ENCODE measurements at regions not wholly inside any gene's neighbourhood (a gene's known extent, or its start where the extent isn't known, plus 50 kb on each side); places are given as distances from the start of the nearest gene placed in this dataset.
"Not testable (repeated sequence)": the region's sequence is repeated elsewhere in the genome, so short reads cannot be mapped to it uniquely, and the experiment has no call there.

GRCh38 chr5:39544941-39545340 lies 120.2 kb upstream of the DAB2 start:
- no peak for DNase-seq (ENCODE audit: low spot score)

GRCh38 chr5:39543335-39543734 lies 118.6 kb upstream of the DAB2 start:
- DNase-seq (ENCODE audit: low spot score): peak; percentile 14

- no peak for DNase-seq (ENCODE audit: low spot score)
Measured at GRCh38 chr5:39542511-39543285, 117.9 kb upstream of the DAB2 start.

- no peak for DNase-seq (ENCODE audit: low spot score)
Measured at GRCh38 chr5:39541920-39542319, 117.1 kb upstream of the DAB2 start.

- no peak for DNase-seq (ENCODE audit: low spot score)
Measured at GRCh38 chr5:39539470-39539869, 114.7 kb upstream of the DAB2 start.

GRCh38 chr5:39534690-39535089 lies 109.9 kb upstream of the DAB2 start:
- no peak for DNase-seq (ENCODE audit: low spot score)

- no peak for DNase-seq (ENCODE audit: low spot score)
Measured at GRCh38 chr5:39533749-39534148, 109.0 kb upstream of the DAB2 start.

- DNase-seq (ENCODE audit: low spot score): no peak
Measured at GRCh38 chr5:39532511-39532910, 107.7 kb upstream of the DAB2 start.

GRCh38 chr5:39531306-39531705 lies 106.5 kb upstream of the DAB2 start:
- DNase-seq (ENCODE audit: low spot score): no peak

- peak; percentile 35 for DNase-seq (ENCODE audit: low spot score)
Measured at GRCh38 chr5:39526914-39527477, 102.2 kb upstream of the DAB2 start.

GRCh38 chr5:39525781-39526180 lies 101.0 kb upstream of the DAB2 start:
- not testable (repeated sequence) for DNase-seq (ENCODE audit: low spot score)

- no peak for DNase-seq (ENCODE audit: low spot score)
Measured at GRCh38 chr5:39525271-39525670, 100.5 kb upstream of the DAB2 start.

GRCh38 chr5:39523821-39524220 lies 99.0 kb upstream of the DAB2 start:
- DNase-seq (ENCODE audit: low spot score): peak; percentile 55

- DNase-seq (ENCODE audit: low spot score): no peak
Measured at GRCh38 chr5:39521940-39522590, 97.3 kb upstream of the DAB2 start.

- DNase-seq (ENCODE audit: low spot score): no peak
Measured at GRCh38 chr5:39521098-39521860, 96.5 kb upstream of the DAB2 start.

GRCh38 chr5:39520232-39520572 lies 95.4 kb upstream of the DAB2 start:
- DNase-seq (ENCODE audit: low spot score): peak; percentile 59

- DNase-seq (ENCODE audit: low spot score): peak; percentile 40
Measured at GRCh38 chr5:39519566-39520231, 94.9 kb upstream of the DAB2 start.

- no peak for DNase-seq (ENCODE audit: low spot score)
Measured at GRCh38 chr5:39519079-39519478, 94.3 kb upstream of the DAB2 start.

- DNase-seq (ENCODE audit: low spot score): peak; percentile 51
Measured at GRCh38 chr5:39518516-39518915, 93.7 kb upstream of the DAB2 start.

- peak; percentile 87 for DNase-seq (ENCODE audit: low spot score)
Measured at GRCh38 chr5:39517800-39518199, 93.0 kb upstream of the DAB2 start.

GRCh38 chr5:39515881-39516280 lies 91.1 kb upstream of the DAB2 start:
- no peak for DNase-seq (ENCODE audit: low spot score)

- DNase-seq (ENCODE audit: low spot score): no peak
Measured at GRCh38 chr5:39513236-39513635, 88.5 kb upstream of the DAB2 start.

Data from AG08395 (cell line).